ENCODE measurements at regions not wholly inside any gene's neighbourhood (a gene's known extent, or its start where the extent isn't known, plus 50 kb on each side); places are given as distances from the start of the nearest gene placed in this dataset.

- TF ChIP-seq CTCF (IDR thresholded peaks at IDR 0.05; ENCODE audit: low read depth, low read length, poor library complexity, severe bottlenecking) = no peak
- TF ChIP-seq EZH2phosphoT487 (IDR thresholded peaks at IDR 0.05; ENCODE audit: borderline replicate concordance, low read length) = no peak
- Histone ChIP-seq H3K4me2 (ENCODE audit: low read length) (no peak overlapping the region), H3K27ac (ENCODE audit: low read depth, low read length) (no peak overlapping the region), H3K79me2 (ENCODE audit: control insufficient read depth, low read length) (no peaks in the 10 kb centered on the region), H4K20me1 (ENCODE audit: control insufficient read depth, insufficient read depth, low read depth, low read length) (no peaks in the 10 kb centered on the region), H3K9me3 (ENCODE audit: control insufficient read depth, insufficient read depth, low read length) (no peaks in the 10 kb centered on the region; the same call in 1 of the 2 replicates), H3K9me2 (replicated peaks; ENCODE audit: control insufficient read depth, low read length) (no peaks in the 10 kb centered on the region), H3K27me3 (ENCODE audit: control insufficient read depth, low read length) (no peaks in the 10 kb centered on the region), H3K4me1 (ENCODE audit: control insufficient read depth, low read length) (peaks cover 10% of the 10 kb centered on the region; the same call in 1 of the 2 replicates), H3K4me3 (ENCODE audit: low read length) (no peak overlapping the region), H3F3A (ENCODE audit: control insufficient read depth, insufficient read depth) (no peaks in the 10 kb centered on the region; the same call in 1 of the 2 replicates), H3K36me3 (ENCODE audit: control insufficient read depth, low read length) (no peaks in the 10 kb centered on the region)
Observed at GRCh38 chr17:63096426-63096825, 130.4 kb downstream of the TANC2 start.

- Histone ChIP-seq H3K27ac (ENCODE audit: low read depth, low read length) (no peak overlapping the region), H3K79me2 (ENCODE audit: control insufficient read depth, low read length) (no peaks in the 10 kb centered on the region), H3F3A (ENCODE audit: control insufficient read depth, insufficient read depth) (no peaks in the 10 kb centered on the region; the same call in 1 of the 2 replicates)
Observed at GRCh38 chr17:63099425-63099824, 133.4 kb downstream of the TANC2 start.

GRCh38 chr17:63102034-63102433 lies 136.0 kb downstream of the TANC2 start:
- peaks cover 10% of the 10 kb centered on the region; the same call in 1 of the 2 replicates for H3K4me1 ChIP-seq (ENCODE audit: control insufficient read depth, low read length)
- no peaks in the 10 kb centered on the region for H3K36me3 ChIP-seq (ENCODE audit: control insufficient read depth, low read length)
- TF ChIP-seq CTCF (IDR thresholded peaks at IDR 0.05; ENCODE audit: low read depth, low read length, poor library complexity, severe bottlenecking) (no peak), EZH2phosphoT487 (IDR thresholded peaks at IDR 0.05; ENCODE audit: borderline replicate concordance, low read length) (no peak)
- H3K9me3 ChIP-seq (ENCODE audit: control insufficient read depth, insufficient read depth, low read length) = no peaks in the 10 kb centered on the region
- H3K4me3 ChIP-seq (ENCODE audit: low read length) = no peak overlapping the region
- no peaks in the 10 kb centered on the region; the same call in 1 of the 2 replicates for H3F3A ChIP-seq (ENCODE audit: control insufficient read depth, insufficient read depth)
- no peak overlapping the region for H3K4me2 ChIP-seq (ENCODE audit: low read length)
- H3K79me2 ChIP-seq (ENCODE audit: control insufficient read depth, low read length) = no peaks in the 10 kb centered on the region
- no peaks in the 10 kb centered on the region for H3K9me2 ChIP-seq (replicated peaks; ENCODE audit: control insufficient read depth, low read length)
- no peak overlapping the region for H3K27ac ChIP-seq (ENCODE audit: low read depth, low read length)
- H3K27me3 ChIP-seq (ENCODE audit: control insufficient read depth, low read length) = no peaks in the 10 kb centered on the region
- no peaks in the 10 kb centered on the region for H4K20me1 ChIP-seq (ENCODE audit: control insufficient read depth, insufficient read depth, low read depth, low read length)

More at GRCh38 chr17:63099425-63099824, 133.4 kb downstream of the TANC2 start:
- no peak overlapping the region for H3K4me2 ChIP-seq (ENCODE audit: low read length)
- H3K9me2 ChIP-seq (replicated peaks; ENCODE audit: control insufficient read depth, low read length) = no peaks in the 10 kb centered on the region
- no peaks in the 10 kb centered on the region for H4K20me1 ChIP-seq (ENCODE audit: control insufficient read depth, insufficient read depth, low read depth, low read length)
- H3K4me3 ChIP-seq (ENCODE audit: low read length) = no peak overlapping the region
- no peaks in the 10 kb centered on the region for H3K9me3 ChIP-seq (ENCODE audit: control insufficient read depth, insufficient read depth, low read length)
- H3K27me3 ChIP-seq (ENCODE audit: control insufficient read depth, low read length) = no peaks in the 10 kb centered on the region
- peaks cover 10% of the 10 kb centered on the region; the same call in 1 of the 2 replicates for H3K4me1 ChIP-seq (ENCODE audit: control insufficient read depth, low read length)
- TF ChIP-seq CTCF (IDR thresholded peaks at IDR 0.05; ENCODE audit: low read depth, low read length, poor library complexity, severe bottlenecking) (no peak), EZH2phosphoT487 (IDR thresholded peaks at IDR 0.05; ENCODE audit: borderline replicate concordance, low read length) (no peak)
- no peaks in the 10 kb centered on the region for H3K36me3 ChIP-seq (ENCODE audit: control insufficient read depth, low read length)
